K562 (cell line): ENCODE measurements at regions not wholly inside any gene's neighbourhood (a gene's known extent, or its start where the extent isn't known, plus 50 kb on each side); places are given as distances from the start of the nearest gene placed in this dataset.

Experiments used
- ATAC-seq: fragments of 200-7000 bp; cut with Tn5 transposase; 3 replicates; pipeline ENCODE4 v1.9.1; 2020; ENCODE audit warnings: moderate library complexity
- BruUV-seq: library from RNA; stranded (reverse); fragments of 400-500 nt; replicated peaks from 2 replicates; lab custom pipeline; 2021; lab: Mats Ljungman, UMichigan
- CTCF ChIA-PET: fragments of 300-600 bp; formaldehyde crosslinking; extraction: SDS; loops from one replicate; lab custom pipeline; 2021; ENCODE audit warnings: low intra/inter-chr PET ratio; lab: Yijun Ruan, JAX
- POLR2A ChIA-PET: fragments of 300-600, 350-650 bp; sonication (Branson Sonifier 250); formaldehyde crosslinking; extraction: SDS; loops from one replicate; lab custom pipeline; 2021; ENCODE audit warnings: antibody characterized with exemption, inconsistent platforms; lab: Yijun Ruan, JAX
- DNase-seq, 4 experiments: peaks; one replicate each; pipeline versions ENCODE4 v3.0.0 to v3.0.0-alpha.2; 2011 to 2018; ENCODE audit warnings: low spot score in 3 of 4, mixed read lengths in 3 of 4; ENCODE audit errors: extremely low read depth in 1 of 4
- FAIRE-seq: peaks from 2 replicates; lab custom pipeline; 2011; peaks lifted over from hg19 to GRCh38; lab: Jason Lieb, UNC
- H2AFZ ChIP-seq: 2 replicates; pipeline ENCODE4 v1.6.0; 2011; ENCODE audit warnings: low read depth, low read length, control low read depth, inconsistent platforms
- H3K27ac ChIP-seq: fragments of 200-600 bp; 3 replicates; pipeline ENCODE4 v1.8.0; 2011; ENCODE audit warnings: low read depth, mild to moderate bottlenecking, control low read depth, inconsistent platforms, low read length, moderate library complexity, mixed read lengths; ENCODE audit errors: extremely low read depth
- H3K27me3 ChIP-seq, 2 experiments: fragments of 300-600 bp in 1 of 2; 2 replicates in 1 of 2; 3 replicates in 1 of 2; pipeline versions ENCODE4 v1.6.0 to v1.8.0; 2011; ENCODE audit warnings: inconsistent platforms in 2 of 2, low read length in 2 of 2, mild to moderate bottlenecking in 1 of 2, mixed read lengths in 1 of 2, moderate library complexity in 1 of 2; ENCODE audit not compliant: control insufficient read depth in 2 of 2, insufficient read depth in 2 of 2
- H3K36me3 ChIP-seq: fragments of 300-600 bp; 3 replicates; pipeline ENCODE4 v1.8.0; 2011; ENCODE audit warnings: mild to moderate bottlenecking, low read length, inconsistent platforms; ENCODE audit not compliant: control insufficient read depth, insufficient read depth
- H3K4me1 ChIP-seq, 2 experiments: fragments of 200-600 bp in 1 of 2; replicated peaks in 1 of 2; 2 replicates in 1 of 2; 3 replicates in 1 of 2; pipeline versions ENCODE4 v1.5.1 to v1.8.0; 2011; ENCODE audit warnings: inconsistent platforms in 2 of 2, low read length in 2 of 2, mild to moderate bottlenecking in 1 of 2, mixed read lengths in 1 of 2, moderate library complexity in 1 of 2; ENCODE audit not compliant: control insufficient read depth in 2 of 2, insufficient read depth in 2 of 2
- H3K4me2 ChIP-seq: 2 replicates; pipeline ENCODE4 v1.6.1; 2011; ENCODE audit warnings: low read length, control low read depth, inconsistent platforms, mixed read lengths; ENCODE audit not compliant: insufficient read depth
- H3K4me3 ChIP-seq: fragments of 200-600 bp; sonication (generic), shearing (Covaris generic); 2 replicates; pipeline ENCODE4 v1.5.1; 2016; ENCODE audit warnings: control low read depth, inconsistent platforms
- H3K79me2 ChIP-seq: fragments of 200-600 bp; 3 replicates; pipeline ENCODE4 v1.8.0; 2011; ENCODE audit warnings: low read length, inconsistent platforms; ENCODE audit not compliant: control insufficient read depth, insufficient read depth
- H3K9ac ChIP-seq, 2 experiments: 2 replicates each; pipeline versions ENCODE4 v1.6.0 to v1.6.1; 2011; ENCODE audit warnings: low read depth in 2 of 2, low read length in 2 of 2, control low read depth in 1 of 2, inconsistent platforms in 1 of 2, mild to moderate bottlenecking in 1 of 2, mixed read lengths in 1 of 2; ENCODE audit not compliant: insufficient read depth in 1 of 2
- H3K9me1 ChIP-seq: one replicate; pipeline ENCODE4 v1.6.0; 2011; ENCODE audit warnings: inconsistent platforms, mild to moderate bottlenecking, low read length, moderate library complexity; ENCODE audit not compliant: control insufficient read depth, insufficient read depth
- H3K9me3 ChIP-seq: replicated peaks from 2 replicates; pipeline ENCODE4 v1.5.1; 2011; ENCODE audit warnings: low read depth, low read length, inconsistent platforms; ENCODE audit not compliant: control insufficient read depth, insufficient read depth
- H4K20me1 ChIP-seq: replicated peaks from 2 replicates; pipeline ENCODE4 v1.6.1; 2011; ENCODE audit warnings: low read length, inconsistent platforms, mixed read lengths; ENCODE audit not compliant: control insufficient read depth, insufficient read depth
- FOSL1 ChIP-seq: fragments of 200-800 bp; sonication (Bioruptor generic); conservative IDR thresholded peaks from 2 replicates; pipeline ENCODE4 v1.6.1; 2016; ENCODE audit warnings: missing genetic modification characterization, missing compliant biosample characterization
- HIVEP1 ChIP-seq: fragments of 250-450 bp; sonication (Bioruptor Pico); IDR thresholded peaks from 2 replicates; pipeline ENCODE4 v1.4.0; 2020; ENCODE audit warnings: mild to moderate bottlenecking
- KHSRP ChIP-seq: fragments of 450-650 bp; IDR thresholded peaks from 2 replicates; pipeline ENCODE4 v1.6.1; 2017
- PTBP1 ChIP-seq: fragments of 200-400 bp; formaldehyde crosslinking; IDR thresholded peaks from 2 replicates; pipeline ENCODE4 v1.6.1; 2017; ENCODE audit warnings: low read depth, low read length
- SNRNP70 ChIP-seq: fragments of 200-400 bp; formaldehyde crosslinking; optimal IDR thresholded peaks from 2 replicates; pipeline ENCODE3; 2017; ENCODE audit warnings: low read depth, low read length
- TRIM28 ChIP-seq: fragments of 450-650 bp; IDR thresholded peaks from 2 replicates; pipeline ENCODE4 v1.6.1; 2017
- ZNF41 ChIP-seq: fragments of 250-450 bp; sonication (Bioruptor Pico); conservative IDR thresholded peaks from 2 replicates; pipeline ENCODE4 v1.4.0; 2020; ENCODE audit warnings: mild to moderate bottlenecking
- ZNF717 ChIP-seq: fragments of 250-450 bp; sonication (Bioruptor Pico); IDR thresholded peaks from 2 replicates; pipeline ENCODE4 v1.5.0; 2021
- whole genome bisulfite sequencing: fragments of 100-300 bp; shearing (Covaris generic); methylation state at CpG from one replicate; pipeline ENCODE4 v1.1.6; 2016; ENCODE audit warnings: low coverage, mixed read lengths; ENCODE audit not compliant: insufficient coverage; ENCODE audit errors: missing lambda C conversion rate; 5-methylcytosine and 5-hydroxymethylcytosine counted together
- in situ Hi-C: fragments of 300-500 bp; cut with MboI; formaldehyde crosslinking; loops from 4 replicates; pipeline ENCODE4 v1.15.0; 2018; ENCODE audit warnings: inconsistent platforms, mixed read lengths
- intact Hi-C: fragments of 100-400 bp; cut with micrococcal nuclease; formaldehyde crosslinking; loops from 2 replicates; pipeline ENCODE4 v1.14.2; 2022
- TF ChIP-seq, protein P1 (sequence below): fragments of 450-650 bp; formaldehyde crosslinking; IDR thresholded peaks from 2 replicates; pipeline ENCODE4 v1.4.0; 2020; ENCODE audit warnings: mild to moderate bottlenecking, moderate library complexity
- TF ChIP-seq, protein P2 (sequence below), 2 experiments: fragments of 450-650 bp in 1 of 2; IDR thresholded peaks; 2 replicates each; pipeline ENCODE4 v1.6.1; 2011 to 2017; ENCODE audit warnings: low read depth in 2 of 2, antibody characterized with exemption in 1 of 2, borderline replicate concordance in 1 of 2, low read length in 1 of 2, mild to moderate bottlenecking in 1 of 2, mixed read lengths in 1 of 2; ENCODE audit not compliant: control insufficient read depth in 1 of 2

DNA sequence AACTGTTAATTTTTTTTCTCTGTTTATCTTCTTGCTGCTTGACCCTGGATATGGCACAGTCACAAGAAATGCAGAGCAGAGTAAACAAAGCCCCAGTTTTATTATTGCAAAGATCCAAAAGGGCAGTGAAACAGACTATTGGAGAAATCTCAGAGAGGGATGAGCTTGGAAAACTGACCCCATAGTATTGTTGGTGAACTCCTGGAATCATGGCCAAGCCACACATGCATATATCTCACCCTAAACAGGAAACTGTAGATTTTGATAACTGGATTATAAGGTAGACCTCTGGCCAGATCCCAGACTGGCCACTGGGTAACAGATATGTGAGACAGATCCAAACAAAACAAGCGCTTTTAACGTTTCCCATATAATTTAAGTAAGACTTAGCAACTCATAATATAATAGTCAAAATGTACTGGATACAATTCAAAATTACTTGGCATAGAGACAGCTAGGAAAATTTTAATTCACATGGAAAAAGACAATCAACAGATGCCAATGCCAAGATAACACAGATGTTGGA is 263.5 kb upstream of the SEMA6A start:
- ATAC-seq (no peak), DNase-seq (no peak), FAIRE-seq (no peak)
- Histone ChIP-seq H3K4me2 (no peak overlapping the region), H3K9ac (no peak overlapping the region), H3K4me3 (no peak overlapping the region), H3K4me1 (no peaks in the 10 kb centered on the region), H2AFZ (no peak overlapping the region), H3K9me1 (no peaks in the 10 kb centered on the region), H3K36me3 (no peaks in the 10 kb centered on the region), H3K79me2 (no peaks in the 10 kb centered on the region), H3K9me3 (no peaks in the 10 kb centered on the region), H3K27ac (no peak overlapping the region), H4K20me1 (no peaks in the 10 kb centered on the region), H3K27me3 (no peaks in the 10 kb centered on the region)
- TF ChIP-seq HIVEP1 (CRISPR knock-in tag) = no peak
- BruUV-seq = no TSS peak
- ChIA-PET POLR2A (no interaction called here), CTCF (no interaction called here)
- intact Hi-C loops = no loop called here
- in situ Hi-C loops = no loop called here
- WGBS = 0% methylated on average over 2 of the region's 2 CpGs

DNA sequence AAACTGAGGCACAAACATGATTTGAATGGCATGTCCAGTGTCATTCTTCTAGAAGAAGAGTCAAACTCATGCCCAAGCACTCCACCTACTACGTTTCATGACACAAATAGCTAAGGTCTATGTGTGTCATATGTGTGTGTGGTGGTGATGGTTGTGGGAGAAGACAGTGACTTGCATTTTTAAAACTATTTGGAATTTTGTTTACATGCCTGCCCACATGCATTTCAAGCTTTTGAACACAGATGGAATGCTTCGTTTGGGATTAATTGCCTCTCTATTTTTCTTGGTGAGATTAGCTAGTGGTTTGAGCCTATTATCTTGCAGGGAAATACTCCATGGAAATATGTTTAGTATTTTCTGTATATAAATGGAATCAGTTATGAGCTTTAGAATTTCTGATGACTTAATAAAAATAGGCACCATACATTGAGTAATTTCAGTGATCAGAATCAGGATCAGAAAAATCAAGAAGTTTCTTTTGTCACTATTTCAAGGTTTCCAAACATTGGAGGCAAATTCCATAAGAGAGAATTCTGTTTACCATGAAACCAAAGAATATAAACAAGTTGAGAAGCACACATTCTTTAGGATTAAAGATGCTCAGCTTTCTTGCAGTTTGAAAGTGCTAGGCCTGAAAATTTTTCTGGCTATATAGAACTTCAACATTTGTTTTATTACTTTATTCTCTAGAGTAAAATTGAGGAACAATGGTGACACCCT is 260.3 kb upstream of the SEMA6A start:
- FAIRE-seq = no peak
- Histone ChIP-seq H2AFZ (no peak overlapping the region), H3K9me3 (no peaks in the 10 kb centered on the region), H3K27me3 (no peaks in the 10 kb centered on the region), H3K79me2 (no peaks in the 10 kb centered on the region), H3K9ac (no peak overlapping the region), H3K4me1 (no peaks in the 10 kb centered on the region), H3K4me2 (no peak overlapping the region), H4K20me1 (no peaks in the 10 kb centered on the region), H3K36me3 (no peaks in the 10 kb centered on the region), H3K9me1 (no peaks in the 10 kb centered on the region), H3K27ac (no peak overlapping the region), H3K4me3 (no peak overlapping the region)
- DNase-seq = no peak
- no TSS peak for BruUV-seq
- ChIA-PET POLR2A (no interaction called here), CTCF (no interaction called here)
- WGBS = 0% methylated on average over 2 of the region's 2 CpGs
- in situ Hi-C loops (no loop called here), intact Hi-C loops (no loop called here)
- ATAC-seq = no peak
- TF ChIP-seq ZNF41 = no peak
- no peak for TF ChIP-seq PTBP1
- TF ChIP-seq SNRNP70 = no peak
- TF ChIP-seq, protein P1, sequence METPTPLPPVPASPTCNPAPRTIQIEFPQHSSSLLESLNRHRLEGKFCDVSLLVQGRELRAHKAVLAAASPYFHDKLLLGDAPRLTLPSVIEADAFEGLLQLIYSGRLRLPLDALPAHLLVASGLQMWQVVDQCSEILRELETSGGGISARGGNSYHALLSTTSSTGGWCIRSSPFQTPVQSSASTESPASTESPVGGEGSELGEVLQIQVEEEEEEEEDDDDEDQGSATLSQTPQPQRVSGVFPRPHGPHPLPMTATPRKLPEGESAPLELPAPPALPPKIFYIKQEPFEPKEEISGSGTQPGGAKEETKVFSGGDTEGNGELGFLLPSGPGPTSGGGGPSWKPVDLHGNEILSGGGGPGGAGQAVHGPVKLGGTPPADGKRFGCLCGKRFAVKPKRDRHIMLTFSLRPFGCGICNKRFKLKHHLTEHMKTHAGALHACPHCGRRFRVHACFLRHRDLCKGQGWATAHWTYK (CRISPR knock-in tag) = no peak
- TF ChIP-seq TRIM28 = no peak
- no peak for TF ChIP-seq KHSRP
- TF ChIP-seq ZNF717 (CRISPR knock-in tag) = no peak
- TF ChIP-seq FOSL1 (tag) = no peak
- TF ChIP-seq, protein P2, sequence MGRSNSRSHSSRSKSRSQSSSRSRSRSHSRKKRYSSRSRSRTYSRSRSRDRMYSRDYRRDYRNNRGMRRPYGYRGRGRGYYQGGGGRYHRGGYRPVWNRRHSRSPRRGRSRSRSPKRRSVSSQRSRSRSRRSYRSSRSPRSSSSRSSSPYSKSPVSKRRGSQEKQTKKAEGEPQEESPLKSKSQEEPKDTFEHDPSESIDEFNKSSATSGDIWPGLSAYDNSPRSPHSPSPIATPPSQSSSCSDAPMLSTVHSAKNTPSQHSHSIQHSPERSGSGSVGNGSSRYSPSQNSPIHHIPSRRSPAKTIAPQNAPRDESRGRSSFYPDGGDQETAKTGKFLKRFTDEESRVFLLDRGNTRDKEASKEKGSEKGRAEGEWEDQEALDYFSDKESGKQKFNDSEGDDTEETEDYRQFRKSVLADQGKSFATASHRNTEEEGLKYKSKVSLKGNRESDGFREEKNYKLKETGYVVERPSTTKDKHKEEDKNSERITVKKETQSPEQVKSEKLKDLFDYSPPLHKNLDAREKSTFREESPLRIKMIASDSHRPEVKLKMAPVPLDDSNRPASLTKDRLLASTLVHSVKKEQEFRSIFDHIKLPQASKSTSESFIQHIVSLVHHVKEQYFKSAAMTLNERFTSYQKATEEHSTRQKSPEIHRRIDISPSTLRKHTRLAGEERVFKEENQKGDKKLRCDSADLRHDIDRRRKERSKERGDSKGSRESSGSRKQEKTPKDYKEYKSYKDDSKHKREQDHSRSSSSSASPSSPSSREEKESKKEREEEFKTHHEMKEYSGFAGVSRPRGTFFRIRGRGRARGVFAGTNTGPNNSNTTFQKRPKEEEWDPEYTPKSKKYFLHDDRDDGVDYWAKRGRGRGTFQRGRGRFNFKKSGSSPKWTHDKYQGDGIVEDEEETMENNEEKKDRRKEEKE (IDR thresholded peaks at IDR 0.05; ENCODE audit: borderline replicate concordance in 1 of 2, control insufficient read depth in 1 of 2, low read depth in 2 of 2, low read length in 1 of 2) = no peak
